LNCAP (cell line): ENCODE measurements at regions not wholly inside any gene's neighbourhood (a gene's known extent, or its start where the extent isn't known, plus 50 kb on each side); places are given as distances from the start of the nearest gene placed in this dataset.

Experiments
- CTCF ChIP-seq: fragments of 450-650 bp; IDR thresholded peaks from 2 replicates; pipeline ENCODE4 v1.5.1; 2017; ENCODE audit warnings: mild to moderate bottlenecking

DNA sequence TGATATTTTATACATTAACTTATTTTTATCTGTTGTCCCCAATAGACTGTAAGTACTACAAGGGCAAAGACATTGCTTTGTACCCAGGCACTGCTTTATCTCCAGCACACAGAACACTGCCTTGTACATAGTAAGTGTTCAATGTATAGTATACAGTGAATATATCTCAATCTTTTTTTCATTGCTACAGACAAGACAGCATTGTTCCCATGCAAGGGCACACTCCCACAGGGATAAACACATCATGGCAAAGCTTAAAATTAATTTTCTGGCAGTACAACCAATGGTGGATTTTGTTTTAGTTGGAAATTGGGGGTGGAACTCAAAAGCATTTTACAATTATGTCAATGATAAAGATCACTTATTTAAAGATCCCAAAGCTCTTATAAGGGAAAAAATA lies 112.3 kb upstream of the EEA1 start:
- TF ChIP-seq CTCF, result no peak

- no peak for TF ChIP-seq CTCF
Observed at GRCh38 chr12:93042283-93042682, 113.2 kb upstream of the EEA1 start.

- no peak for TF ChIP-seq CTCF
Observed at GRCh38 chr12:93042684-93043083, 113.6 kb upstream of the EEA1 start.

DNA sequence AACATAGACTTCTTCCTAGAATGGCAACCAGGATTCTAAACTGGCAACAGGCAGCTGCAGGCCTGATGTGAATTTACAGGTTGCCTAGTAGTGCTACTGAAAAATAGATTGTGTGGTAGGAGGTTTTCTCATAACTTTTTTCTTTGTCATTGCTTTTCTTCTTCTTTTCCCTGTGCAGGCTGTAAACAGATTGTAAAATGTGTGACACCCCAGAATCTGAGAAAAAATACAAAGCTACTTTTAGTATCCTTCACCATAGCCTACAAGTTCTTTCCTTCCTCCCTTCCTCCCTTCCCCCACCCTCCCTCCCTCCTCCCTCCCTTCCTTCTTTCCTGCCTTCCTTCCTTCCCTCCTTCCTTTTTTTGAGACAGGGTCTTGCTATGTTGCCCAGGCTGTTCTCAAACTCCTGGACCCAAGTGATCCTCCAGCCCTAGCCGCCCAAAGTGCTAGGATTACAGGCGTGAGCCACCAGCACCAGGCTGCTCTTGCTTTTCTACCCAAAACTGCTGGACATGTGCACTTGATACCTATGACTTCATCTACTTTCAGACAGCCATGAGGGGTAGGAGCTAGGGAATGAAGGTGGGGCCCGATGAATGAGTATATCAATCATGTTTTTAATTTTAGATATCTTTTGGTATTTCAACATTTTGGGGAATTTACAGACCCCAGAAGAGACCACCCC lies 114.2 kb upstream of the EEA1 start:
- TF ChIP-seq CTCF, result no peak

GRCh38 chr12:93043877-93044209 lies 114.7 kb upstream of the EEA1 start:
- TF ChIP-seq CTCF, result no peak

DNA sequence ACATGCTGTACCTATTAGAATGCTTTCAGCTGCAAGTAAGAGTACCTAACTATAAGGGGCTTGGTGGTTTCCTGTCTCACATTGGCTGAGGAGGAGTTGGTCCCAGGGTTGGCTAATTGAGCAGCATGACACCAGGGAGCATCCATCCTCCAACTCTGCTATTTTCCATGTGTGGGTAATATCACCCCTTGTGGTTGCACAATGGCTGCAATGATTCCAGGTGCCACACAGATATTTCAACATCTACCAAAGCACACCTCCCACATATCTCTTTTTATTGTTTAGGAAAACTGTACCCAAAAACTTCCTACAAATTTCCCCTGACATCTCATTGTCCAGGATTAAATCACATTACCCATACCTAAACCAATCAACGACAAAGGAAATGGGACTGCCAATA lies 118.0 kb upstream of the EEA1 start:
- TF ChIP-seq CTCF, result no peak

DNA sequence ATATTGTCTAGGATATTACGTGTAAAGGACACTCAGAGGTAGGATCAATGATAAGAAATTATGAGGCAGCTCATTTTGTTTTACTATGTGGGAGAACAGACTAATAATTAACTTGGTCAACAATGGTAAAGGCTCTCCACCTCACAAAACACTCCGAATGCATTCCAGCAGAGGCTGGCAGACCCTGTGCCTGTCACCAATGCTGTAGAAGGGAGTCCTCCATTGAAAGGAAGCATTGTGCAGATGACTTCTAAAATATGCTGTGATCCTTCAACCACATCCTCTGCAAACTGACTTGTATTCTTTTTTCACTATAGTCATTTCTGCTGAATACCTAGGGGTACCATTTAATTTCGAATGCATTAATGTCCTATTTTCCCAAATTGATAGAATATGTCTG lies 119.6 kb upstream of the EEA1 start:
- no peak for TF ChIP-seq CTCF
